ENCODE measurements at regions not wholly inside any gene's neighbourhood (a gene's known extent, or its start where the extent isn't known, plus 50 kb on each side); places are given as distances from the start of the nearest gene placed in this dataset.

- Histone ChIP-seq H3K4me3 (replicated peaks; ENCODE audit: insufficient read depth, low read length) (no peak overlapping the region), H3K27ac (replicated peaks) (no peak overlapping the region), H3K27me3 (ENCODE audit: insufficient read depth, poor library complexity, severe bottlenecking) (no peaks in the 10 kb centered on the region)
- TF ChIP-seq GABPA (IDR thresholded peaks at IDR 0.05; ENCODE audit: low read depth) (no peak), REST (IDR thresholded peaks at IDR 0.05; ENCODE audit: insufficient replicate concordance, low read depth) (no peak), SPI1 (IDR thresholded peaks at IDR 0.05; ENCODE audit: borderline replicate concordance, low read depth) (no peak)
- no peak for DNase-seq (ENCODE audit: low read depth in 1 of 2, low spot score in 1 of 2)
Observed at GRCh38 chr16:35147556-35148504, 1688.4 kb downstream of the TP53TG3F start.

GRCh38 chr16:35148748-35149147 is 1689.3 kb downstream of the TP53TG3F start:
- no peak for TF ChIP-seq POLR2AphosphoS5 (IDR thresholded peaks at IDR 0.05; ENCODE audit: low read depth)
- TF ChIP-seq REST (IDR thresholded peaks at IDR 0.05; ENCODE audit: insufficient replicate concordance, low read depth): no peak
- no peak for TF ChIP-seq SPI1 (IDR thresholded peaks at IDR 0.05; ENCODE audit: borderline replicate concordance, low read depth)
- TF ChIP-seq GABPA (IDR thresholded peaks at IDR 0.05; ENCODE audit: low read depth): no peak
- TF ChIP-seq CTCF (IDR thresholded peaks at IDR 0.05; ENCODE audit: insufficient read depth, low read length): no peak
- H3K27ac ChIP-seq (replicated peaks): no peak overlapping the region
- no peak for DNase-seq (ENCODE audit: low read depth in 1 of 2, low spot score in 1 of 2)
- no peaks in the 10 kb centered on the region for H3K27me3 ChIP-seq (ENCODE audit: insufficient read depth, poor library complexity, severe bottlenecking)
- H3K4me3 ChIP-seq (replicated peaks; ENCODE audit: insufficient read depth, low read length): no peak overlapping the region

- no peak overlapping the region for H3K27ac ChIP-seq (replicated peaks)
- no peak overlapping the region for H3K4me3 ChIP-seq (replicated peaks; ENCODE audit: insufficient read depth, low read length)
- no peaks in the 10 kb centered on the region for H3K27me3 ChIP-seq (ENCODE audit: insufficient read depth, poor library complexity, severe bottlenecking)
- TF ChIP-seq POLR2AphosphoS5 (IDR thresholded peaks at IDR 0.05; ENCODE audit: low read depth) (no peak), REST (IDR thresholded peaks at IDR 0.05; ENCODE audit: insufficient replicate concordance, low read depth) (no peak), SPI1 (IDR thresholded peaks at IDR 0.05; ENCODE audit: borderline replicate concordance, low read depth) (no peak), CTCF (IDR thresholded peaks at IDR 0.05; ENCODE audit: insufficient read depth, low read length) (no peak)
- no peak for DNase-seq (ENCODE audit: low read depth in 1 of 2, low spot score in 1 of 2)
Observed at GRCh38 chr16:35149550-35149949, 1690.1 kb downstream of the TP53TG3F start.
